Bronchial epithelial cell (primary cell): ENCODE measurements at regions not wholly inside any gene's neighbourhood (a gene's known extent, or its start where the extent isn't known, plus 50 kb on each side); places are given as distances from the start of the nearest gene placed in this dataset.

ENCODE experiments used
- DNase-seq: peaks from one replicate; pipeline ENCODE4 v3.0.0-alpha.2; 2010; ENCODE audit warnings: low read depth
- FAIRE-seq: peaks from 2 replicates; lab custom pipeline; 2011; peaks lifted over from hg19 to GRCh38; lab: Jason Lieb, UNC
- H3K27me3 ChIP-seq: 2 replicates; pipeline ENCODE4 v1.5.1; 2011; ENCODE audit warnings: low read length; ENCODE audit not compliant: control insufficient read depth, insufficient read depth
- H3K36me3 ChIP-seq: 2 replicates; pipeline ENCODE4 v1.5.1; 2011; ENCODE audit warnings: low read length; ENCODE audit not compliant: control insufficient read depth, insufficient read depth
- H3K4me3 ChIP-seq: 2 replicates; pipeline ENCODE4 v1.5.1; 2011; ENCODE audit warnings: mild to moderate bottlenecking, low read depth, low read length, control low read depth
- CTCF ChIP-seq: IDR thresholded peaks from 2 replicates; pipeline ENCODE4 v1.5.1; 2011; ENCODE audit warnings: mild to moderate bottlenecking, moderate library complexity, low read length, control low read depth, inconsistent platforms; ENCODE audit not compliant: insufficient read depth, severe bottlenecking

- DNase-seq (no peak), FAIRE-seq (no peak)
- no peak for TF ChIP-seq CTCF
- no peaks in the 10 kb centered on the region for H3K27me3 ChIP-seq
- no peak overlapping the region for H3K4me3 ChIP-seq
- H3K36me3 ChIP-seq: no peaks in the 10 kb centered on the region
These were observed 98.9 kb upstream of the SDK1 start for GRCh38 chr7:3201937-3202710.

- H3K27me3 ChIP-seq: no peaks in the 10 kb centered on the region
- no peaks in the 10 kb centered on the region for H3K36me3 ChIP-seq
- DNase-seq: no peak
- no peak for TF ChIP-seq CTCF
- FAIRE-seq: no peak
- no peak overlapping the region for H3K4me3 ChIP-seq
These were observed 96.5 kb upstream of the SDK1 start for GRCh38 chr7:3204526-3204925.

- Histone ChIP-seq H3K36me3 (no peaks in the 10 kb centered on the region), H3K27me3 (no peaks in the 10 kb centered on the region), H3K4me3 (no peak overlapping the region)
- no peak for DNase-seq
- TF ChIP-seq CTCF: no peak
- FAIRE-seq: no peak
These were observed 95.0 kb upstream of the SDK1 start for GRCh38 chr7:3206101-3206500.

GRCh38 chr7:3206771-3207191, 94.3 kb upstream of the SDK1 start:
- FAIRE-seq: no peak
- DNase-seq: no peak
- no peak overlapping the region for H3K4me3 ChIP-seq
- no peak for TF ChIP-seq CTCF
- H3K27me3 ChIP-seq: no peaks in the 10 kb centered on the region
- H3K36me3 ChIP-seq: no peaks in the 10 kb centered on the region

GRCh38 chr7:3207387-3207902, 93.6 kb upstream of the SDK1 start:
- no peak overlapping the region for H3K4me3 ChIP-seq
- H3K27me3 ChIP-seq: no peaks in the 10 kb centered on the region
- DNase-seq (no peak), FAIRE-seq (no peak)
- no peak for TF ChIP-seq CTCF
- no peaks in the 10 kb centered on the region for H3K36me3 ChIP-seq
